H1 (cell line): ENCODE measurements at regions not wholly inside any gene's neighbourhood (a gene's known extent, or its start where the extent isn't known, plus 50 kb on each side); places are given as distances from the start of the nearest gene placed in this dataset.

Experiments
- CTCF ChIA-PET: fragments of 300-600 bp; sonication (Branson Sonifier 250); formaldehyde crosslinking; loops from one replicate; lab custom pipeline; 2021; ENCODE audit not compliant: partially characterized antibody; lab: Charles Lee
- POLR2A ChIA-PET: fragments of 300-600 bp; sonication (Branson Sonifier 250); formaldehyde crosslinking; loops from one replicate; lab custom pipeline; 2021; ENCODE audit warnings: inconsistent platforms; ENCODE audit not compliant: partially characterized antibody; lab: Charles Lee
- DNase-seq, 2 experiments: peaks; one replicate each; pipeline versions ENCODE4 v3.0.0 to v3.0.0-alpha.2; 2010 to 2022; ENCODE audit warnings: low spot score in 2 of 2, low read depth in 1 of 2, mixed read lengths in 1 of 2
- FAIRE-seq: peaks from 2 replicates; lab custom pipeline; 2011; peaks lifted over from hg19 to GRCh38; lab: Jason Lieb, UNC
- H2AFZ ChIP-seq: 2 replicates; pipeline ENCODE4 v1.8.1; 2012; ENCODE audit warnings: low read length, inconsistent platforms
- H2AK5ac ChIP-seq: 2 replicates; pipeline ENCODE4 v1.6.1; 2013; ENCODE audit warnings: low read depth, low read length
- H2BK120ac ChIP-seq: replicated peaks from 2 replicates; pipeline ENCODE3; 2013; ENCODE audit warnings: low read depth, low read length, inconsistent platforms
- H2BK12ac ChIP-seq: 2 replicates; pipeline ENCODE4 v1.6.1; 2013; ENCODE audit warnings: low read depth, low read length
- H2BK15ac ChIP-seq: 2 replicates; pipeline ENCODE4 v1.6.1; 2013; ENCODE audit warnings: low read length
- H2BK20ac ChIP-seq: 2 replicates; pipeline ENCODE4 v1.6.1; 2013; ENCODE audit warnings: low read length
- H2BK5ac ChIP-seq: 2 replicates; pipeline ENCODE4 v1.6.1; 2013; ENCODE audit warnings: low read depth, low read length
- H3K14ac ChIP-seq: 2 replicates; pipeline ENCODE4 v1.6.1; 2013; ENCODE audit warnings: inconsistent platforms; ENCODE audit not compliant: insufficient read length
- H3K18ac ChIP-seq: 2 replicates; pipeline ENCODE4 v1.6.1; 2013; ENCODE audit warnings: low read length; ENCODE audit errors: extremely low read depth
- H3K23ac ChIP-seq: 2 replicates; pipeline ENCODE4 v1.6.1; 2013; ENCODE audit warnings: inconsistent platforms; ENCODE audit not compliant: insufficient read length
- H3K23me2 ChIP-seq: 2 replicates; pipeline ENCODE4 v1.6.1; 2013; ENCODE audit warnings: low read depth, low read length
- H3K27ac ChIP-seq: 2 replicates; pipeline ENCODE4 v1.6.1; 2011; ENCODE audit warnings: low read depth, low read length, inconsistent platforms
- H3K27me3 ChIP-seq, 4 experiments: replicated peaks in 1 of 4; 1 replicate in 1 of 4; 2 replicates in 3 of 4; pipeline versions ENCODE4 v1.6.1 to v1.8.1; 2011 to 2013; ENCODE audit warnings: low read length in 3 of 4, mild to moderate bottlenecking in 3 of 4, inconsistent platforms in 2 of 4, mixed read lengths in 2 of 4, moderate library complexity in 1 of 4; ENCODE audit not compliant: control insufficient read depth in 3 of 4, insufficient read depth in 3 of 4; ENCODE audit errors: extremely low read depth in 1 of 4
- H3K36me3 ChIP-seq, 4 experiments: 2 replicates each; pipeline versions ENCODE4 v1.6.1 to v1.8.1; 2011 to 2013; ENCODE audit warnings: mild to moderate bottlenecking in 4 of 4, low read length in 3 of 4, moderate library complexity in 2 of 4, control low read depth in 1 of 4, inconsistent platforms in 1 of 4; ENCODE audit not compliant: insufficient read depth in 4 of 4, control insufficient read depth in 2 of 4
- H3K4ac ChIP-seq: replicated peaks from 2 replicates; pipeline ENCODE3; 2013; ENCODE audit warnings: low read length, low read depth, mixed read lengths, inconsistent platforms; ENCODE audit not compliant: insufficient read length
- H3K4me1 ChIP-seq, 4 experiments: replicated peaks in 1 of 4; 1 replicate in 1 of 4; 2 replicates in 3 of 4; pipeline versions ENCODE4 v1.6.1 to v1.8.1; 2011 to 2013; ENCODE audit warnings: low read length in 3 of 4, inconsistent platforms in 2 of 4, mixed read lengths in 1 of 4; ENCODE audit not compliant: insufficient read depth in 4 of 4, control insufficient read depth in 3 of 4
- H3K4me2 ChIP-seq, 2 experiments: 2 replicates each; pipeline versions ENCODE4 v1.6.1 to v1.8.1; 2011 to 2013; ENCODE audit warnings: low read depth in 2 of 2, low read length in 2 of 2, control low read depth in 1 of 2, inconsistent platforms in 1 of 2, mild to moderate bottlenecking in 1 of 2; ENCODE audit not compliant: insufficient read depth in 1 of 2
- H3K4me3 ChIP-seq, 4 experiments: fragments of 200-600, 300-600 bp in 1 of 4; sonication (generic), shearing (Covaris generic), sonication (Bioruptor Twin) in 1 of 4; 2 replicates each; pipeline versions ENCODE4 v1.5.1 to v1.8.1; 2011 to 2016; ENCODE audit warnings: low read length in 4 of 4, low read depth in 3 of 4, control low read depth in 2 of 4, inconsistent platforms in 2 of 4, mild to moderate bottlenecking in 2 of 4, mixed read lengths in 1 of 4, moderate library complexity in 1 of 4; ENCODE audit not compliant: insufficient read depth in 2 of 4; ENCODE audit errors: extremely low read depth in 1 of 4
- H3K56ac ChIP-seq: replicated peaks from 2 replicates; pipeline ENCODE3; 2013; ENCODE audit warnings: low read depth, mild to moderate bottlenecking, mixed read lengths, low read length, inconsistent platforms; ENCODE audit not compliant: insufficient read length
- H3K79me1 ChIP-seq: 2 replicates; pipeline ENCODE4 v1.6.1; 2013; ENCODE audit warnings: low read depth, low read length, control low read depth
- H3K79me2 ChIP-seq, 2 experiments: 2 replicates each; pipeline versions ENCODE4 v1.6.1 to v1.8.1; 2012 to 2013; ENCODE audit warnings: low read length in 2 of 2, mild to moderate bottlenecking in 2 of 2, inconsistent platforms in 1 of 2; ENCODE audit not compliant: insufficient read depth in 2 of 2, control insufficient read depth in 1 of 2
- H3K9ac ChIP-seq, 4 experiments: replicated peaks in 1 of 4; 1 replicate in 1 of 4; 2 replicates in 3 of 4; pipeline versions ENCODE4 v1.6.1 to v1.8.1; 2011 to 2013; ENCODE audit warnings: low read depth in 3 of 4, low read length in 3 of 4, control low read depth in 2 of 4, mild to moderate bottlenecking in 2 of 4, moderate library complexity in 2 of 4, inconsistent platforms in 1 of 4; ENCODE audit errors: extremely low read depth in 1 of 4
- H3K9me3 ChIP-seq, 2 experiments: 2 replicates each; pipeline versions ENCODE4 v1.6.1 to v1.8.1; 2012 to 2013; ENCODE audit warnings: mild to moderate bottlenecking in 2 of 2, moderate library complexity in 2 of 2, control low read depth in 1 of 2, inconsistent platforms in 1 of 2, low read depth in 1 of 2, low read length in 1 of 2, mixed read lengths in 1 of 2; ENCODE audit not compliant: insufficient read depth in 2 of 2
- H4K20me1 ChIP-seq, 2 experiments: replicated peaks in 1 of 2; 2 replicates each; pipeline versions ENCODE3 to v1.8.1; 2011 to 2013; ENCODE audit warnings: inconsistent platforms in 2 of 2, low read length in 2 of 2, mild to moderate bottlenecking in 1 of 2; ENCODE audit not compliant: insufficient read depth in 2 of 2, control insufficient read depth in 1 of 2
- H4K5ac ChIP-seq: 2 replicates; pipeline ENCODE4 v1.6.1; 2013; ENCODE audit warnings: low read length, low read depth, mixed read lengths, inconsistent platforms; ENCODE audit not compliant: insufficient read length
- H4K8ac ChIP-seq: 2 replicates; pipeline ENCODE4 v1.8.0; 2013; ENCODE audit warnings: mild to moderate bottlenecking, moderate library complexity, low read length, inconsistent platforms; ENCODE audit not compliant: insufficient read depth; ENCODE audit errors: extremely low read depth
- H4K91ac ChIP-seq: replicated peaks from 2 replicates; pipeline ENCODE3; 2013; ENCODE audit warnings: low read length, mixed read lengths, inconsistent platforms; ENCODE audit not compliant: insufficient read length
- ASH2L ChIP-seq: fragments of 200-600, 300-600 bp; sonication (generic); IDR thresholded peaks from one replicate; pipeline ENCODE4 v1.7.1; 2017; ENCODE audit warnings: low read length
- BCL11A ChIP-seq, 2 experiments: IDR thresholded peaks; one replicate each; pipeline ENCODE4 v1.6.1; 2011; ENCODE audit warnings: low read depth in 2 of 2, low read length in 2 of 2, mild to moderate bottlenecking in 2 of 2
- BRCA1 ChIP-seq: IDR thresholded peaks from 2 replicates; pipeline ENCODE4 v1.6.1; 2012; ENCODE audit warnings: low read depth, low read length, improper control_type of control experiment
- CREB1 ChIP-seq: IDR thresholded peaks from 2 replicates; pipeline ENCODE4 v1.6.1; 2012; ENCODE audit warnings: inconsistent platforms
- EP300 ChIP-seq, 2 experiments: IDR thresholded peaks; 1 replicate in 1 of 2; 2 replicates in 1 of 2; pipeline ENCODE4 v1.6.1; 2011 to 2012; ENCODE audit warnings: low read depth in 2 of 2, low read length in 2 of 2, mild to moderate bottlenecking in 2 of 2, borderline replicate concordance in 1 of 2, inconsistent platforms in 1 of 2, moderate library complexity in 1 of 2
- KDM4A ChIP-seq: IDR thresholded peaks from one replicate; pipeline ENCODE4 v1.7.1; 2012; ENCODE audit warnings: low read depth, mild to moderate bottlenecking, moderate library complexity, low read length, inconsistent platforms; ENCODE audit not compliant: severe bottlenecking
- KDM5A ChIP-seq: fragments of 200-600 bp; IDR thresholded peaks from 2 replicates; pipeline ENCODE4 v1.7.1; 2012; ENCODE audit warnings: mild to moderate bottlenecking, low read length, inconsistent platforms, mixed read lengths
- MAFK ChIP-seq: IDR thresholded peaks from 2 replicates; pipeline ENCODE4 v1.6.1; 2012; ENCODE audit warnings: low read depth, mild to moderate bottlenecking, improper control_type of control experiment, low read length
- PHF8 ChIP-seq: fragments of 200-600 bp; sonication (generic); conservative IDR thresholded peaks from 2 replicates; pipeline ENCODE4 v1.7.1; 2012; ENCODE audit warnings: low read depth, mild to moderate bottlenecking, inconsistent platforms, low read length, moderate library complexity
- RFX5 ChIP-seq: IDR thresholded peaks from 2 replicates; pipeline ENCODE4 v1.6.1; 2011; ENCODE audit warnings: low read depth, low read length, improper control_type of control experiment, borderline replicate concordance
- SIX5 ChIP-seq: IDR thresholded peaks from 2 replicates; pipeline ENCODE4 v1.6.1; 2011; ENCODE audit warnings: mild to moderate bottlenecking, low read depth, low read length
- TBP ChIP-seq: IDR thresholded peaks from 2 replicates; pipeline ENCODE4 v1.6.1; 2011; ENCODE audit warnings: low read depth, low read length, improper control_type of control experiment
- TCF12 ChIP-seq: IDR thresholded peaks from 2 replicates; pipeline ENCODE4 v1.6.1; 2011; ENCODE audit warnings: low read depth, mild to moderate bottlenecking, low read length
- WGBS, 2 experiments: shearing (Covaris generic) in 1 of 2; methylation state at CpG; one replicate each; pipeline versions ENCODE4 v1.1.6 to v1.1.7; 2013 to 2015; ENCODE audit warnings: low lambda C conversion rate in 2 of 2, mixed read lengths in 2 of 2, inconsistent platforms in 1 of 2, low coverage in 1 of 2, missing lambda C conversion rate in 1 of 2; ENCODE audit not compliant: insufficient replicate concordance in 2 of 2, insufficient coverage in 1 of 2, insufficient read length in 1 of 2; ENCODE audit errors: extremely low coverage in 1 of 2, missing lambda C conversion rate in 1 of 2; 5-methylcytosine and 5-hydroxymethylcytosine counted together
- TF ChIP-seq, protein P1 (sequence below): IDR thresholded peaks from 2 replicates; pipeline ENCODE4 v1.6.1; 2012; ENCODE audit warnings: inconsistent platforms

DNA sequence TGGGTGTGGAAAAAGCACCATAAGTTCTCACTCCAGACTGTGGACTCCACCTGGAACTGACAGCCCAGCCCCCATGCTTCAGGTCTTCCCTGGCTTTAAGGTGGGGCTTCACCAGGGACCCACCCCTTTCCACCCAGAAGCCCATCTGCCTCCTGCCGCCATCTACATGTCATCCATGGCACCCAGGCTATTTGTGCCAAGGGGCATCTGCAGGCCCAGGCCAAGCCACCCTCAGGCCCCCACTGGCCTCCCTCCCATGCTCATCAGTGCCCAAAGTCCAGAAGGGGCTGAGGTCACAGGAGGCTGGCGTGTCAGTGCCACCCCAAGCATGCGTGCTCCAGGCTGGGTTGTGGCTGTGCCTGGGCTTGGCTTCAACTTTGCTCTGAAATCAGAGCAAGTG is 212.2 kb upstream of the DIO3 start:
- Histone ChIP-seq H3K23ac (no peak overlapping the region), H3K4me1 (no peaks in the 10 kb centered on the region), H2AK5ac (no peak overlapping the region), H3K18ac (no peak overlapping the region), H3K27me3 (no peaks in the 10 kb centered on the region), H3K79me1 (no peaks in the 10 kb centered on the region), H2BK15ac (no peak overlapping the region), H3K23me2 (no peaks in the 10 kb centered on the region), H3K56ac (no peak overlapping the region), H2BK12ac (no peak overlapping the region), H2BK5ac (no peak overlapping the region), H3K36me3 (no peaks in the 10 kb centered on the region), H3K9ac (no peak overlapping the region), H2BK120ac (no peak overlapping the region), H3K9me3 (0 out of 4 replicates have a peak, but pooled peaks cover 0 to under 1% of the 10 kb centered on the region in 2 experiments), H2BK20ac (no peak overlapping the region), H3K4ac (no peak overlapping the region), H3K4me2 (no peak overlapping the region), H4K20me1 (peaks cover 0 to 2% of the 10 kb centered on the region in 2 experiments), H3K27ac (no peak overlapping the region), H4K8ac (no peak overlapping the region), H3K4me3 (no peak overlapping the region), H3K79me2 (no peaks in the 10 kb centered on the region), H3K14ac (no peak overlapping the region), H4K91ac (no peak overlapping the region), H4K5ac (no peak overlapping the region), H2AFZ (no peak overlapping the region)
- WGBS, 2 experiments: 100% methylated on average over 3 of the region's 3 CpGs; no CpG with 5 or more reads in 1 of the 2 experiments
- no peak for DNase-seq
- FAIRE-seq: no peak
- POLR2A ChIA-PET: no interaction called here
- CTCF ChIA-PET: interaction anchor here (0.9 to 2.1 kb wide), 4 partner anchors 9 to 36 kb away, joined by 3 to 12 read pairs (median 4); no protein-coding TSS in a partner anchor
- TF ChIP-seq EP300 (IDR thresholded peaks at IDR 0.05; ENCODE audit: borderline replicate concordance in 1 of 2, low read depth in 2 of 2, low read length in 2 of 2) (no peak), BRCA1 (no peak), MAFK (no peak), TCF12 (no peak), RFX5 (no peak), BCL11A (IDR thresholded peaks at IDR 0.05; ENCODE audit: low read depth in 2 of 2, low read length in 2 of 2) (no peak), KDM5A (no peak), TBP (no peak), PHF8 (no peak), SIX5 (no peak), ASH2L (no peak), KDM4A (no peak), CREB1 (no peak)
- TF ChIP-seq, protein P1, sequence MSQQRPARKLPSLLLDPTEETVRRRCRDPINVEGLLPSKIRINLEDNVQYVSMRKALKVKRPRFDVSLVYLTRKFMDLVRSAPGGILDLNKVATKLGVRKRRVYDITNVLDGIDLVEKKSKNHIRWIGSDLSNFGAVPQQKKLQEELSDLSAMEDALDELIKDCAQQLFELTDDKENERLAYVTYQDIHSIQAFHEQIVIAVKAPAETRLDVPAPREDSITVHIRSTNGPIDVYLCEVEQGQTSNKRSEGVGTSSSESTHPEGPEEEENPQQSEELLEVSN: no peak
